ENCODE measurements at regions not wholly inside any gene's neighbourhood (a gene's known extent, or its start where the extent isn't known, plus 50 kb on each side); places are given as distances from the start of the nearest gene placed in this dataset.

DNA sequence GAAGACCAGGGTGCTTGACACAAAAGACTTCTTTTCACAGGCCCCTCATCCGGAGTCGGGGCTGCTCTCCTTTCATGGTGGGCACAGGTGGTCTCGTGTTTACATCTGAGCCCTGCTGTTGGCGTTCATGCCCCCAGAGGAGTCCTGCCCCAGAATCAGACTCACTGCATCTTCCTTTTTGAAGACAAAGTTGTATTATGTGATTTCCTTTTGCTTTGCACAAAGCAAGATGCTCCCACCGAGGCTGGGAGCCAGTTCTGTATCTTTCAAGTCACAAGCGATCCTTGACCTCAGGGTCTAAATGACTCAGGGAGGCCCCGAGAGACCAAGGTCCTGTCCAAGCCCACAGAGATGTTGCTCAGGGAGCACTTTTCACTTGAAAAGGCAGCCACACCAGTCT is 330.5 kb downstream of the THBS2 start:
- Histone ChIP-seq H3K18ac (ENCODE audit: low read depth, low read length) (no peak overlapping the region), H3K27me3 (ENCODE audit: control insufficient read depth, insufficient read depth, low read length) (no peaks in the 10 kb centered on the region; the same call in 1 of the 2 replicates), H3K4me1 (ENCODE audit: control insufficient read depth, insufficient read depth, low read length) (no peaks in the 10 kb centered on the region), H2BK20ac (ENCODE audit: low read depth, low read length) (no peak overlapping the region), H3K9ac (ENCODE audit: low read depth, low read length) (no peak overlapping the region), H3K9me1 (ENCODE audit: insufficient read depth, low read length) (no peaks in the 10 kb centered on the region), H2AK5ac (ENCODE audit: low read depth, low read length) (no peak overlapping the region), H3K4me3 (ENCODE audit: insufficient read depth, low read depth, low read length) (no peak overlapping the region), H3K56ac (ENCODE audit: extremely low read depth, insufficient read depth, low read length) (no peak overlapping the region), H2AK9ac (replicated peaks; ENCODE audit: low read depth, low read length, poor library complexity) (no peak overlapping the region), H4K91ac (ENCODE audit: insufficient read depth, low read depth, low read length) (no peak overlapping the region), H3K23ac (ENCODE audit: low read depth, low read length) (no peak overlapping the region), H2AFZ (replicated peaks; ENCODE audit: low read length, poor library complexity) (no peak overlapping the region), H3K27ac (ENCODE audit: insufficient read depth, low read length) (no peak overlapping the region), H3K4ac (ENCODE audit: low read depth, low read length) (no peak overlapping the region), H3K4me2 (ENCODE audit: low read depth, low read length) (no peak overlapping the region), H3K14ac (replicated peaks; ENCODE audit: low read depth, low read length) (no peak overlapping the region), H3K36me3 (ENCODE audit: control insufficient read depth, insufficient read depth, low read length) (no peaks in the 10 kb centered on the region), H4K20me1 (ENCODE audit: insufficient read depth, low read length) (no peaks in the 10 kb centered on the region), H2BK15ac (ENCODE audit: low read depth, low read length) (no peak overlapping the region), H2BK5ac (ENCODE audit: low read depth, low read length, poor library complexity, severe bottlenecking) (no peak overlapping the region), H3K9me3 (ENCODE audit: control insufficient read depth, insufficient read depth, low read length) (no peaks in the 10 kb centered on the region), H2BK120ac (ENCODE audit: low read depth, low read length) (no peak overlapping the region), H4K8ac (ENCODE audit: low read depth in 2 of 2, low read length in 2 of 2) (no peak overlapping the region), H3K79me1 (ENCODE audit: low read depth in 1 of 2, low read length in 2 of 2) (no peaks in the 10 kb centered on the region), H4K5ac (ENCODE audit: low read depth, low read length) (no peak overlapping the region)
- ATAC-seq (ENCODE audit: low read depth) (no peak), DNase-seq (no peak)
- intact Hi-C loops (cut with micrococcal nuclease): no loop called here
- ChIA-PET POLR2A (ENCODE audit: unreplicated experiment) (no interaction called here), CTCF (no interaction called here)
- no TSS peak for BruUV-seq (replicated peaks)
- dilution Hi-C loops (cut with HindIII; ENCODE audit: low sequenced_read_pairs, unreplicated experiment): no loop called here
- in situ Hi-C loops (cut with MboI; ENCODE audit: low sequenced_read_pairs): no loop called here
- TF ChIP-seq SMC3 (IDR thresholded peaks at IDR 0.05; ENCODE audit: low read depth, low read length) (no peak), CHD1 (IDR thresholded peaks at IDR 0.05; ENCODE audit: low read depth, low read length) (no peak), RCOR1 (IDR thresholded peaks at IDR 0.05; ENCODE audit: insufficient replicate concordance, low read length) (no peak), FOS (IDR thresholded peaks at IDR 0.05; ENCODE audit: low read depth, low read length) (no peak), RFX5 (IDR thresholded peaks at IDR 0.05; ENCODE audit: low read depth, low read length) (no peak), BHLHE40 (IDR thresholded peaks at IDR 0.05; ENCODE audit: low read depth, low read length) (no peak), MAFK (IDR thresholded peaks at IDR 0.05; ENCODE audit: low read depth, low read length) (no peak), CEBPB (IDR thresholded peaks at IDR 0.05; ENCODE audit: low read depth, low read length) (no peak), NFE2L2 (IDR thresholded peaks at IDR 0.05; ENCODE audit: low read depth, low read length) (no peak), MXI1 (IDR thresholded peaks at IDR 0.05; ENCODE audit: borderline replicate concordance, low read depth, low read length) (no peak), CTCF (conservative IDR thresholded peaks at IDR 0.05; ENCODE audit: low read depth, low read length) (no peak)
- TF ChIP-seq, protein P1, sequence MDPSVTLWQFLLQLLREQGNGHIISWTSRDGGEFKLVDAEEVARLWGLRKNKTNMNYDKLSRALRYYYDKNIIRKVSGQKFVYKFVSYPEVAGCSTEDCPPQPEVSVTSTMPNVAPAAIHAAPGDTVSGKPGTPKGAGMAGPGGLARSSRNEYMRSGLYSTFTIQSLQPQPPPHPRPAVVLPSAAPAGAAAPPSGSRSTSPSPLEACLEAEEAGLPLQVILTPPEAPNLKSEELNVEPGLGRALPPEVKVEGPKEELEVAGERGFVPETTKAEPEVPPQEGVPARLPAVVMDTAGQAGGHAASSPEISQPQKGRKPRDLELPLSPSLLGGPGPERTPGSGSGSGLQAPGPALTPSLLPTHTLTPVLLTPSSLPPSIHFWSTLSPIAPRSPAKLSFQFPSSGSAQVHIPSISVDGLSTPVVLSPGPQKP (IDR thresholded peaks at IDR 0.05; ENCODE audit: borderline replicate concordance, low read depth, low read length): no peak
- 70% methylated on average over 2 of the region's 7 CpGs; no CpG with 5 or more reads in 1 of the 2 experiments for WGBS, 2 experiments (ENCODE audit: extremely low coverage in 2 of 2, insufficient read length in 1 of 2)
